Liver (tissue), 8 donors: ENCODE measurements at regions not wholly inside any gene's neighbourhood (a gene's known extent, or its start where the extent isn't known, plus 50 kb on each side); places are given as distances from the start of the nearest gene placed in this dataset.

Experiments used
- DNase-seq: peaks from one replicate; pipeline ENCODE4 v3.0.0-alpha.2; 2017; ENCODE audit warnings: low spot score
- H3K27ac ChIP-seq, 2 donors: one replicate each; pipeline ENCODE4 v1.7.0; 2013; ENCODE audit warnings: inconsistent platforms in 2 of 2, low read length in 2 of 2, control low read depth in 1 of 2, low read depth in 1 of 2, mild to moderate bottlenecking in 1 of 2
- H3K27me3 ChIP-seq, 4 donors: one replicate each; pipeline versions ENCODE4 v1.6.1 to v1.7.0; 2013; ENCODE audit warnings: low read length in 3 of 4, inconsistent platforms in 1 of 4, mild to moderate bottlenecking in 1 of 4, moderate library complexity in 1 of 4; ENCODE audit not compliant: control insufficient read depth in 4 of 4, insufficient read depth in 4 of 4
- H3K36me3 ChIP-seq, 4 donors: one replicate each; pipeline versions ENCODE4 v1.6.1 to v1.7.0; 2013; ENCODE audit warnings: low read length in 3 of 4, mild to moderate bottlenecking in 3 of 4, low read depth in 1 of 4, moderate library complexity in 1 of 4; ENCODE audit not compliant: control insufficient read depth in 4 of 4, insufficient read depth in 3 of 4
- H3K4me1 ChIP-seq, 4 donors: one replicate each; pipeline versions ENCODE4 v1.6.1 to v1.7.0; 2013; ENCODE audit warnings: low read length in 3 of 4, mild to moderate bottlenecking in 3 of 4, moderate library complexity in 1 of 4; ENCODE audit not compliant: control insufficient read depth in 4 of 4, insufficient read depth in 4 of 4
- H3K4me3 ChIP-seq, 3 donors: one replicate each; pipeline versions ENCODE4 v1.6.1 to v1.7.0; 2013; ENCODE audit warnings: low read length in 3 of 3, control low read depth in 1 of 3, low read depth in 1 of 3, mild to moderate bottlenecking in 1 of 3
- H3K9ac ChIP-seq, 2 donors: one replicate each; pipeline ENCODE4 v1.7.0; 2013; ENCODE audit warnings: low read length in 2 of 2, mild to moderate bottlenecking in 2 of 2, moderate library complexity in 2 of 2, control low read depth in 1 of 2, low read depth in 1 of 2
- H3K9me3 ChIP-seq, 4 donors: one replicate each; pipeline versions ENCODE4 v1.6.1 to v1.7.0; 2013; ENCODE audit warnings: low read length in 3 of 4; ENCODE audit not compliant: control insufficient read depth in 4 of 4
- EGR1 ChIP-seq, 2 donors: IDR thresholded peaks; 2 replicates each; pipeline ENCODE4 v1.6.1; 2016 to 2018; ENCODE audit warnings: antibody characterized with exemption in 2 of 2, low read depth in 2 of 2
- FOXA1 ChIP-seq: IDR thresholded peaks from 2 replicates; pipeline ENCODE4 v1.6.1; 2016; ENCODE audit warnings: antibody characterized with exemption
- FOXA2 ChIP-seq: IDR thresholded peaks from 2 replicates; pipeline ENCODE4 v1.6.1; 2016; ENCODE audit warnings: antibody characterized with exemption
- HNF4G ChIP-seq: IDR thresholded peaks from 2 replicates; pipeline ENCODE4 v1.6.1; 2016; ENCODE audit warnings: antibody characterized with exemption
- NR2F2 ChIP-seq: IDR thresholded peaks from 2 replicates; pipeline ENCODE4 v1.6.1; 2016; ENCODE audit warnings: antibody characterized with exemption
- RAD21 ChIP-seq, 2 donors: IDR thresholded peaks; 2 replicates each; pipeline ENCODE4 v1.6.1; 2016; ENCODE audit warnings: antibody characterized with exemption in 2 of 2, mild to moderate bottlenecking in 2 of 2
- RXRA ChIP-seq, 2 donors: IDR thresholded peaks; 2 replicates each; pipeline ENCODE4 v1.6.1; 2017 to 2018; ENCODE audit warnings: antibody characterized with exemption in 2 of 2, mild to moderate bottlenecking in 1 of 2
- SP1 ChIP-seq: IDR thresholded peaks from 2 replicates; pipeline ENCODE4 v1.6.1; 2018; ENCODE audit warnings: antibody characterized with exemption, mild to moderate bottlenecking
- YY1 ChIP-seq: IDR thresholded peaks from 2 replicates; pipeline ENCODE4 v1.6.1; 2016; ENCODE audit warnings: antibody characterized with exemption, mild to moderate bottlenecking
- WGBS: extraction: QIAGEN DNeasy Blood & Tissue Kit; methylation state at CpG from one replicate; pipeline ENCODE4 v1.1.7; 2013; 5-methylcytosine and 5-hydroxymethylcytosine counted together
- TF ChIP-seq, protein P1 (sequence below): IDR thresholded peaks from 2 replicates; pipeline ENCODE4 v1.6.1; 2016; ENCODE audit warnings: antibody characterized with exemption
- TF ChIP-seq, protein P2 (sequence below): IDR thresholded peaks from 2 replicates; pipeline ENCODE4 v1.6.1; 2016; ENCODE audit warnings: antibody characterized with exemption, mild to moderate bottlenecking
- TF ChIP-seq, protein P3 (sequence below): fragments of 150-350 bp; IDR thresholded peaks from 2 replicates; pipeline ENCODE4 v1.5.1; 2017; ENCODE audit warnings: improper control_type of control experiment, low read depth, low read length; ENCODE audit not compliant: missing input control
- TF ChIP-seq, protein P4 (sequence below): IDR thresholded peaks from 2 replicates; pipeline ENCODE4 v1.6.1; 2016; ENCODE audit warnings: antibody characterized with exemption
- TF ChIP-seq, protein P5 (sequence below): IDR thresholded peaks from 2 replicates; pipeline ENCODE4 v1.6.1; 2016; ENCODE audit warnings: antibody characterized with exemption
- donor health status: healthy.
- donor health status: healthy.
- donor health status: healthy.
- donor health status: healthy.
- donor health status: healthy.

DNA sequence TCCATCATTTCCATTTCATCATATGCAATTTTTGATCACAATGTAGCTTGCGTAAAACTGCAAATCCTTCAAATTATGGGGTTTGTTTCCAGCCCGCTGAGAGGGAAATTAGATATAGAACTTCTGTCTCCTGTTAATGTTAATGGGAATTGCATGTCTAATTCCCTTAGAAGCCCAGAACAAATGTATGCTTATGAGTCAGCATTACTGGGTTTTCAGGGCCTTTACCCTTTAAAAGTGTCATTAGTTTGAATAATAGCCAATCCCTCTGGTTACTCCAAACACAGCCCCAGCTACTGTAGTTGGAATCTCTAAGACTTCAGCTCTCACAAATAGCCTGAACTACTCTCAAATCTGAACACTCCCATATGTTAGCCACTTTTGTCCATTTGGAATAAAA, 439.4 kb downstream of the C3orf38 start:
- H3K9ac ChIP-seq, result no peak overlapping the region
- H3K27ac ChIP-seq, result no peak overlapping the region
- H3K27me3 ChIP-seq, result no peaks in the 10 kb centered on the region
- 87% methylated on average over 2 of the region's 2 CpGs for WGBS
- H3K4me3 ChIP-seq, result no peak overlapping the region
- no peaks in the 10 kb centered on the region for H3K36me3 ChIP-seq
- no peak for TF ChIP-seq EGR1 (IDR thresholded peaks at IDR 0.05; ENCODE audit: low read depth in 2 of 2)
- no peak for TF ChIP-seq FOXA2
- no peak for TF ChIP-seq NR2F2
- no peak for TF ChIP-seq RXRA (IDR thresholded peaks at IDR 0.05)
- TF ChIP-seq FOXA1, result no peak
- TF ChIP-seq SP1, result no peak
- no peak for TF ChIP-seq YY1
- no peak for TF ChIP-seq HNF4G
- no peak for TF ChIP-seq RAD21 (IDR thresholded peaks at IDR 0.05)
- TF ChIP-seq, protein P1, sequence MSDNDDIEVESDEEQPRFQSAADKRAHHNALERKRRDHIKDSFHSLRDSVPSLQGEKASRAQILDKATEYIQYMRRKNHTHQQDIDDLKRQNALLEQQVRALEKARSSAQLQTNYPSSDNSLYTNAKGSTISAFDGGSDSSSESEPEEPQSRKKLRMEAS, result no peak
- TF ChIP-seq, protein P2, sequence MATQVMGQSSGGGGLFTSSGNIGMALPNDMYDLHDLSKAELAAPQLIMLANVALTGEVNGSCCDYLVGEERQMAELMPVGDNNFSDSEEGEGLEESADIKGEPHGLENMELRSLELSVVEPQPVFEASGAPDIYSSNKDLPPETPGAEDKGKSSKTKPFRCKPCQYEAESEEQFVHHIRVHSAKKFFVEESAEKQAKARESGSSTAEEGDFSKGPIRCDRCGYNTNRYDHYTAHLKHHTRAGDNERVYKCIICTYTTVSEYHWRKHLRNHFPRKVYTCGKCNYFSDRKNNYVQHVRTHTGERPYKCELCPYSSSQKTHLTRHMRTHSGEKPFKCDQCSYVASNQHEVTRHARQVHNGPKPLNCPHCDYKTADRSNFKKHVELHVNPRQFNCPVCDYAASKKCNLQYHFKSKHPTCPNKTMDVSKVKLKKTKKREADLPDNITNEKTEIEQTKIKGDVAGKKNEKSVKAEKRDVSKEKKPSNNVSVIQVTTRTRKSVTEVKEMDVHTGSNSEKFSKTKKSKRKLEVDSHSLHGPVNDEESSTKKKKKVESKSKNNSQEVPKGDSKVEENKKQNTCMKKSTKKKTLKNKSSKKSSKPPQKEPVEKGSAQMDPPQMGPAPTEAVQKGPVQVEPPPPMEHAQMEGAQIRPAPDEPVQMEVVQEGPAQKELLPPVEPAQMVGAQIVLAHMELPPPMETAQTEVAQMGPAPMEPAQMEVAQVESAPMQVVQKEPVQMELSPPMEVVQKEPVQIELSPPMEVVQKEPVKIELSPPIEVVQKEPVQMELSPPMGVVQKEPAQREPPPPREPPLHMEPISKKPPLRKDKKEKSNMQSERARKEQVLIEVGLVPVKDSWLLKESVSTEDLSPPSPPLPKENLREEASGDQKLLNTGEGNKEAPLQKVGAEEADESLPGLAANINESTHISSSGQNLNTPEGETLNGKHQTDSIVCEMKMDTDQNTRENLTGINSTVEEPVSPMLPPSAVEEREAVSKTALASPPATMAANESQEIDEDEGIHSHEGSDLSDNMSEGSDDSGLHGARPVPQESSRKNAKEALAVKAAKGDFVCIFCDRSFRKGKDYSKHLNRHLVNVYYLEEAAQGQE, result no peak
- TF ChIP-seq, protein P3, sequence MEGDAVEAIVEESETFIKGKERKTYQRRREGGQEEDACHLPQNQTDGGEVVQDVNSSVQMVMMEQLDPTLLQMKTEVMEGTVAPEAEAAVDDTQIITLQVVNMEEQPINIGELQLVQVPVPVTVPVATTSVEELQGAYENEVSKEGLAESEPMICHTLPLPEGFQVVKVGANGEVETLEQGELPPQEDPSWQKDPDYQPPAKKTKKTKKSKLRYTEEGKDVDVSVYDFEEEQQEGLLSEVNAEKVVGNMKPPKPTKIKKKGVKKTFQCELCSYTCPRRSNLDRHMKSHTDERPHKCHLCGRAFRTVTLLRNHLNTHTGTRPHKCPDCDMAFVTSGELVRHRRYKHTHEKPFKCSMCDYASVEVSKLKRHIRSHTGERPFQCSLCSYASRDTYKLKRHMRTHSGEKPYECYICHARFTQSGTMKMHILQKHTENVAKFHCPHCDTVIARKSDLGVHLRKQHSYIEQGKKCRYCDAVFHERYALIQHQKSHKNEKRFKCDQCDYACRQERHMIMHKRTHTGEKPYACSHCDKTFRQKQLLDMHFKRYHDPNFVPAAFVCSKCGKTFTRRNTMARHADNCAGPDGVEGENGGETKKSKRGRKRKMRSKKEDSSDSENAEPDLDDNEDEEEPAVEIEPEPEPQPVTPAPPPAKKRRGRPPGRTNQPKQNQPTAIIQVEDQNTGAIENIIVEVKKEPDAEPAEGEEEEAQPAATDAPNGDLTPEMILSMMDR, result no peak
- DNase-seq, result no peak
- H3K4me1 ChIP-seq, result no peaks in the 10 kb centered on the region
- no peaks in the 10 kb centered on the region for H3K9me3 ChIP-seq

DNA sequence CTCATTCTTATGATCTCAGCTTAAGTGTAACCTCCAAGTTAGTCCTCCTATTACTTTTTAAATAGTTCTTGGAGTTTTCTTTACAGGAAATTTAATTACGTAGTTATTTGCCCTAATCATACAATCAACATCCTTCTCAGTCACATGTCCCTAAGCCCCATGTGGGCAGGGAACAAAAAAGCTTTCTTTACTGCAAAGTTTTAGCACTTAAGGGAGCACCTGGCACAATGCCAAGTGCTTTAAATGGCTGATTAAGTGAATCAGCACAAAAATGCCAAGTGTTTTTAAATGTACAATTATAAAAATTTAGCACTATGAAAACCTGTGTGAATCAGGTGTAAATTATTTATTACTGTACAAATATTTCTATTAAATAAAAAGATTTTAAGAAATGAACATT, 445.3 kb downstream of the C3orf38 start:
- no peak overlapping the region for H3K4me3 ChIP-seq
- H3K27ac ChIP-seq, result no peak overlapping the region
- H3K9ac ChIP-seq, result no peak overlapping the region
- 56% methylated on average over 1 of the region's 1 CpG for WGBS
- H3K27me3 ChIP-seq, result no peaks in the 10 kb centered on the region
- DNase-seq, result no peak
- H3K36me3 ChIP-seq, result no peaks in the 10 kb centered on the region
- H3K9me3 ChIP-seq, result no peaks in the 10 kb centered on the region
- TF ChIP-seq SP1, result no peak
- H3K4me1 ChIP-seq, result no peaks in the 10 kb centered on the region

DNA sequence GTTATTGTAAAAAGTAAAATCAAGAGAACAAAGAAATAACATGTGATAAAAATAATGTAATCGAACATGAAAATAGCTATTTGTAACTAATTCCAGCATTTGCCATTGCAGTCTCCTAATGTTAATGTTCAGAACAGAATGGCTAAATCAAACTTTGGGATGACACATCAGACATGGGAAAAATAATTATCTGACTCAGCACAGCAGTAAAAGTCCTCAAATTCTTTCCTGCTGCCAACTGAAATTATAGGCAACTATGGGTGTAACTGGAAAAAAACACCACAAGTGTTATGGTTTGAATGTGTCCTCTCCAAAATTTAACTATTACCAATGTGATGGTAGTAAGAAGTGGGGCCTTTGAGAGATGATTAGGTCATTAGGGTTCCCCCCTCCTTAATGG, 446.7 kb downstream of the C3orf38 start:
- no peak overlapping the region for H3K4me3 ChIP-seq
- H3K4me1 ChIP-seq, result no peaks in the 10 kb centered on the region
- no peaks in the 10 kb centered on the region for H3K36me3 ChIP-seq
- no peaks in the 10 kb centered on the region for H3K27me3 ChIP-seq
- TF ChIP-seq EGR1 (IDR thresholded peaks at IDR 0.05; ENCODE audit: low read depth in 2 of 2) (no peak), FOXA2 (no peak), SP1 (no peak), RXRA (IDR thresholded peaks at IDR 0.05) (no peak)
- TF ChIP-seq, protein P4, sequence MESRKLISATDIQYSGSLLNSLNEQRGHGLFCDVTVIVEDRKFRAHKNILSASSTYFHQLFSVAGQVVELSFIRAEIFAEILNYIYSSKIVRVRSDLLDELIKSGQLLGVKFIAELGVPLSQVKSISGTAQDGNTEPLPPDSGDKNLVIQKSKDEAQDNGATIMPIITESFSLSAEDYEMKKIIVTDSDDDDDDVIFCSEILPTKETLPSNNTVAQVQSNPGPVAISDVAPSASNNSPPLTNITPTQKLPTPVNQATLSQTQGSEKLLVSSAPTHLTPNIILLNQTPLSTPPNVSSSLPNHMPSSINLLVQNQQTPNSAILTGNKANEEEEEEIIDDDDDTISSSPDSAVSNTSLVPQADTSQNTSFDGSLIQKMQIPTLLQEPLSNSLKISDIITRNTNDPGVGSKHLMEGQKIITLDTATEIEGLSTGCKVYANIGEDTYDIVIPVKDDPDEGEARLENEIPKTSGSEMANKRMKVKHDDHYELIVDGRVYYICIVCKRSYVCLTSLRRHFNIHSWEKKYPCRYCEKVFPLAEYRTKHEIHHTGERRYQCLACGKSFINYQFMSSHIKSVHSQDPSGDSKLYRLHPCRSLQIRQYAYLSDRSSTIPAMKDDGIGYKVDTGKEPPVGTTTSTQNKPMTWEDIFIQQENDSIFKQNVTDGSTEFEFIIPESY, result no peak
- TF ChIP-seq, protein P5, sequence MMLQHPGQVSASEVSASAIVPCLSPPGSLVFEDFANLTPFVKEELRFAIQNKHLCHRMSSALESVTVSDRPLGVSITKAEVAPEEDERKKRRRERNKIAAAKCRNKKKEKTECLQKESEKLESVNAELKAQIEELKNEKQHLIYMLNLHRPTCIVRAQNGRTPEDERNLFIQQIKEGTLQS, result no peak
- TF ChIP-seq, protein P3, result no peak
- H3K27ac ChIP-seq, result no peak overlapping the region
- no peak overlapping the region for H3K9ac ChIP-seq
- H3K9me3 ChIP-seq, result peaks cover 0 to 3% (median 0%) of the 10 kb centered on the region in 4 donors
- DNase-seq, result no peak
- WGBS, result 67% methylated on average over 1 of the region's 1 CpG
